ENCODE measurements at regions not wholly inside any gene's neighbourhood (a gene's known extent, or its start where the extent isn't known, plus 50 kb on each side); places are given as distances from the start of the nearest gene placed in this dataset.
A peak's percentile ranks its signal among the peaks of the same experiment; 100 is the strongest.

DNA sequence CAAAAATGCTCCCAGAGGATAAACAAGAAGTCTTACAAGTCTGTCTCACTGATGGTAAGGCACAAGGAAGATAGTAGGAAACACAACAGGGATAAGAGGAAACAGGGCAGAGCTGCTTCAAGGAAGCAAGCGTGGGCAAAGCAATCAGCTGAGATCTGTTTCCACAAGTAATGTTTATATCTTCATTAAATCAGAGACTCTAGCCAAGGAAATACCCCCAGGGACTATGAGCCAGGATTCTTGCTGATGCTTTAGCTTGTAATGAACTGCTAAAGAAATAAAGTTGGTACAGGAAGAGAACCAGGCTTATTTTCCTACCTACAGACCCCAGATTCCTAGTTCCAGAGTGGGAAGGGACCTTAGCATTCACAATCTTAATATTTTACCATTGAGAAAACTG lies 112.7 kb upstream of the C3orf80 start:
- TF ChIP-seq CTCF (IDR thresholded peaks at IDR 0.05; ENCODE audit: low read depth, low read length): no peak
- no peak for DNase-seq (ENCODE audit: low read depth in 2 of 2)
- H3K4me3 ChIP-seq (replicated peaks in 1 of 2; ENCODE audit: low read depth in 2 of 2, low read length in 2 of 2): no peak overlapping the region

- no peak for TF ChIP-seq CTCF (IDR thresholded peaks at IDR 0.05; ENCODE audit: low read depth, low read length)
- DNase-seq (ENCODE audit: low read depth in 2 of 2): no peak
- H3K4me3 ChIP-seq (replicated peaks in 1 of 2; ENCODE audit: low read depth in 2 of 2, low read length in 2 of 2): no peak overlapping the region
Measured at GRCh38 chr3:160112996-160113395, 112.2 kb upstream of the C3orf80 start.

DNA sequence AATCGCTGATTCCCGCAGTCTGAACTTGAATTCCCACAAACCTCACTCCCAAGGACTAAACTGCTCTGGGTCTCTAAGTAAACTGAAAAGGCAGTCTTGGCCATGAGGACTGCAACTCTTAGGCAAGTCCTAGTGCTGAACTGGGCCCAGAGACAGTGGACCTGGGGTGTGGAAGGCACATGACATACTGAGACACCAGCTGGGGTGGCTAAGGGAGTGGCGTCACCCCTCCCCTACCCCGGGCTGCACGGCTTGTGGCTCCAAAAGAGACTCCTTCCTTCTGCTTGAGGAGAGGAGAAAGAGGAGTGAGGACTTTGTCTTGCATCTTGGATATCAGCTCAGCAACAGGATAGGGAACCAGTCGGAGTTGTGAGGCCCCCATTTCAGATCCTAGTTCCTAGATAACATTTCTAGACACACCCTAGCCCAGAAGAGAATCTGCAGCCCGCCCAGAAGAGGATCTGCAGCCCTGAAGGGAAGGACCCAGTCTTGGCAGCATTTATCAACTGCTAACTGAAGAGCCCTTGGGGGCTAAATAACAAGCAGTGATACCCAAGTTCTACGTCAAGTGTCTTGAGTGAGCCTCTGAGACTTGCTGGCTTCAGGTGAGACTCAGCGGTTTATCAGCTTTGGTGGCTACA lies 110.7 kb upstream of the C3orf80 start:
- no peak for TF ChIP-seq CTCF (IDR thresholded peaks at IDR 0.05; ENCODE audit: low read depth, low read length)
- no peak for DNase-seq (ENCODE audit: low read depth in 2 of 2)

DNA sequence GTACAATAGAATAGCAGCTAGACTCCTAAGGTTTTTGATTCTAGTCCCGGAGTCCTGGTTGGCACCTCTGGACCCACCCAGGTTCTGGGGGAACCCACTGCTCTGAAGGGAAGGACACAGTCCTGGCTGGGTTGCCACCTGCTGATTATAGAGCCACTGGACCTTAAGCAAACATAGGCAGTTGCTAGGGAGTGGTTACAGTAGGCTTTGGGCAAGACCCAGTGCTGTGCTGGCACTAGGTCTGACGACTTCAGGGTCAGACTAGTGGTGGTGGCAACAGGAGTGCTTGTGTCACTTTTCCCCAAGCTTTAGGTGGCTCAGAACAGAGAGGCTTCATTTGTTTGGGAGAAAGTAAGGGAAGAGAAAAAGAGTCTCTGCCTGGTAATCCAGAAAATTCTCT lies 109.8 kb upstream of the C3orf80 start:
- H3K4me3 ChIP-seq (replicated peaks in 1 of 2; ENCODE audit: low read depth in 2 of 2, low read length in 2 of 2): no peak overlapping the region
- no peak for TF ChIP-seq CTCF (IDR thresholded peaks at IDR 0.05; ENCODE audit: low read depth, low read length)
- no peak for DNase-seq (ENCODE audit: low read depth in 2 of 2)

More for the DNA sequence above, 110.7 kb upstream of the C3orf80 start:
- H3K4me3 ChIP-seq (replicated peaks in 1 of 2; ENCODE audit: low read depth in 2 of 2, low read length in 2 of 2): no peak overlapping the region

DNA sequence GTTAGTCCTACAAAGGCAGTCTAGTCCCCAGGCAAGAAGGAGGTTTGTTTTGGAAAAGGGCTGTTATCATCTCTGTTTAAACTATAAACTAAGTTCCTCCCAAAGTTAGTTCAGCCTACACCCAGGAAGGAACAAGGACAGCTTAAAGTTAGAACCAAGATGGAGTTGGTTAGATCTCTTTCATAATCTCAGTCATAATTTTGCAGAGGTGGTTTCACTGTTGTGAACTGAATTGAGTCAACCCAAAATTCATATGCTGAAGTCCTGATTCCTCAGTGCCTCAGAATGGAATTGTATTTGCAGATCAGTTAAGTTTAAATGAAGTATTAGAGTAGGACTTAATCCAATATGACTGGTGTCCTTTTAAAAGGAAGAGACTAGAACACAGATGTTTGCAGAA lies 101.0 kb upstream of the C3orf80 start:
- TF ChIP-seq CTCF (IDR thresholded peaks at IDR 0.05; ENCODE audit: low read depth, low read length): no peak
- DNase-seq (ENCODE audit: low read depth in 2 of 2): no peak
- H3K4me3 ChIP-seq (replicated peaks in 1 of 2; ENCODE audit: low read depth in 2 of 2, low read length in 2 of 2): no peak overlapping the region

GRCh38 chr3:160125258-160125657 lies 100.0 kb upstream of the C3orf80 start:
- H3K4me3 ChIP-seq (replicated peaks in 1 of 2; ENCODE audit: low read depth in 2 of 2, low read length in 2 of 2): no peak overlapping the region
- peak in 1 of 2 donors; percentile 52 for DNase-seq (ENCODE audit: low read depth in 2 of 2)
- TF ChIP-seq CTCF (IDR thresholded peaks at IDR 0.05; ENCODE audit: low read depth, low read length): no peak

- H3K4me3 ChIP-seq (replicated peaks in 1 of 2; ENCODE audit: low read depth in 2 of 2, low read length in 2 of 2): no peak overlapping the region
- no peak for DNase-seq (ENCODE audit: low read depth in 2 of 2)
- no peak for TF ChIP-seq CTCF (IDR thresholded peaks at IDR 0.05; ENCODE audit: low read depth, low read length)
Measured at GRCh38 chr3:160126051-160126450, 99.2 kb upstream of the C3orf80 start.

All from cardiac fibroblast (primary cell).